Right hindlimb (tissue), 1 donor: ENCODE measurements at regions not wholly inside any gene's neighbourhood (a gene's known extent, or its start where the extent isn't known, plus 50 kb on each side); places are given as distances from the start of the nearest gene placed in this dataset.

Experiments
- DNase-seq: peaks from one replicate; pipeline ENCODE4 v3.0.0-alpha.2; 2018

DNA sequence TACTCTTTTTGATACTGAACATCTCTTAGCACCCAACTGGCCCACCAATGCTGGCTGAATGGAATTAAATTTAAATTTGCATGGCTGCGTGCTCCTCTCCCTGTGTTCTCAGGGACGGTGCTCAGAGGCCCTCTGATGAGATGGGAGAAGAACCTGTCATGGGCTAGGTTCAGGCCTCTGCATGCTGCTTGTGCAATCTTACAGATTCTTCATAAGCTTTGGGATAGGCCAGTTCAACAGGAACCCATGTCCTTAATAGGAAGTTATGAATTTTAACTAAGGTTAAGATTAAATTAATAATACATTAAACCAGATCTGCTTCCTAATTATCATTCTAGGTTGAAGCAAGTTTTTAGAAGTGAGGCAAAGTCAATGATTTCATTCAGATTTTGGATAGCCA, 119.7 kb upstream of the LRIG3 start:
- DNase-seq, result no peak

DNA sequence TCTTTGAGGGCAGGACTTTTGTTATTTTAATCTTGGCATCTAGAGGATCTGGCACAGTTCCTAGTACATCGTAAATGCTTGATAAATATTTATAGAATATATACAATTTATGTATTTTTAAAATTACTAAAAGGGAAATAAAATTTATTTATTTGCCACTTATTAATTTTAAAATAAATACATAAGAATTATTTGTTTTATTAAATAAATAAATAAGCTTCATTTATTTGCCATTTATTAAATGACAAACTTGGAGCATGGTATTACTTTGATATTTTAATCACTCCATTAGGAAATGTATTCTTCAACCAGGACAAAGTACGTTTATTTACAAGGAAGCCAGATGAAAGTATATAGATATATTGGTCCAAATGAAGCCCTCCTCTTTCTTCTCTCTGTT, 118.7 kb upstream of the LRIG3 start:
- no peak for DNase-seq

DNA sequence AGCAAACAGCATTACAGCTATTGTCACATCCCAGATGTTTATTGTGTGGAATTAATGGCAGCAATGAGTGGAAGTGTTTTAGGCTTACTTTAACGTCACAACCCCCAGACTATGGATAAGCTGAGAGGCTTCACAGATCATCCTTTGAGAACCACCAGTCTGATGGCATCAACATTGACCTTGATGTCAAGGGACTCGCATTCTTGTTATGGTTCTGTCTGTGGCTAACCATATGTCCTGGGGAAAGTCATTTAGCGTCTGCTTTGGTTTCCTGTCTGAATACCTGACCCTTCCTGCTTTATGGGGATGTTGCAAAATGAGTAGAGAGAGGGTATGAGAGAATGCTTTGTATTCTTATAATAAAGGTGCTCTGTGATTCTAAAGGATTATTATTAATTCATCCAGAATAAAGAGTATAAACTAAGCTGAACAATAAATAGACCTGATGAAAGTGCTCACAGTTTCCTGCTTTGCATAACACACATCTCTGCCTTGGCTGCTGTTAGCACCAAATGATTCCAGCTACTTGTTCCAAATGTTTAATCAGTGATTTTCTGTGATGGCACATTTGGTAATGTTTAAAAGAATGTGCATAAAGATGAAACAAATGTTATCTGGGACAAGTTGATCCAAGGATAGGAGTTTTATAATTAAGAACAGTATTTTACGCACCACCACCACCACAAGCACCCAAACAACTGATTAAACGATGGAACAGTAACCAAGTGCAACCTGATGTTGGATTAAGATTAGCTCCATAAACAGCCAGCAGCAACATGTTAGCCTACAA, 116.9 kb upstream of the LRIG3 start:
- no peak for DNase-seq

DNA sequence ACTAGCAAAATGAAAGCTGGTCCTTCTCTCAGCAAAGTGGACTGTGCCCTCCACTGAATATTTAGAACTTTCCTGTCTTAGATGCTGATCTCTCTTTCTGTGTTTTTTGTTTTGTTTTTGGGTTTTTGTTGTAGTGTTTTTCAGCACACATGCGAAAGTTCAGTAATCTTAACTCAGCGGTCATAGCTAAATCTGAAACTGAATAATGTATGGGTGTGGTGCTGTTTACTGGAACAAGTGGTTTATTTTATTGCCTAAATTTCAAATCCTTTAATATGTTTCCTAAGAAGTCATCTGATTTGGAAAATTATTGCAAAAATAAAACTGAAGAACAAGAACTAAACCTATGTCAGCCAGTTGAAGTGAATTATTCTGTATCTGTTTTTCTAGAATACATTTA, 116.0 kb upstream of the LRIG3 start:
- DNase-seq, result no peak

DNA sequence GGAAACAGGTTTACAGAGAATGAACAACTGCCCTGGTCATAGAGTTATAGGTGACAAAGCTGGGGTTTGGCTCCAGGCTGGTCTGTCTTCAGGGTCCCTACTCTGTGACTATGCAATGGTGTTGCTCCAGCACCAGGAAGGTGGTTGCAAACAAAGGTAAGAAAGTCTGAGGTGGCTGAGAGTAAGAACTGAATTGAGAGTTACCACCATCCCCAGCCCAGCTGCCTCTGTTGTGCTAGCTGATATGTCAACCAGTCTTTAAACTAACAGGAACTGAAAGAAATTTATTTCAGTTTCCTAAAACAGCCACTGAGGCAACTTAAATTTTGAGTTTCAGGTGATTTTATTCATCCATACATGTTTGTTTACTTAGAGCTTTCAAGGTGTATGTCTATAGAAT, 111.0 kb upstream of the LRIG3 start:
- DNase-seq, result no peak

DNA sequence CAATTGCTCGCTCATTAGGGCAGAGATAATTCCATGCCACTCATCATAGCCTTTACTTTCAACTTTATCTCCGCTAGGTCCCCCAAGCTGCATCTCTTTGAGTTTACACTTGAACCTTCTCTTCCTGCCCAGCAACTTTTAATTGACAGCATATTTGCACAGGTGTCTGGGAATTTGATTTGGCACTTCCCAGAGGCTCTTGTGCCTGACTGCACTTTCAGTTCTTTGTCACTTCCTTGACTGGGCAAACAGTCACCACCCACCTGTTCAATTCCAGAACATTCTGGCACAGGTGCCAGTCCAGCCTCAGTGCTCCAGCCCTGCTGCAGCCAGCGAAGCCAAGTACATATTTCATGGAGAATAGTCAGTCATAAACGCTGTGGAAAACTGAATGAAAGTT, 110.1 kb upstream of the LRIG3 start:
- DNase-seq, result no peak

DNA sequence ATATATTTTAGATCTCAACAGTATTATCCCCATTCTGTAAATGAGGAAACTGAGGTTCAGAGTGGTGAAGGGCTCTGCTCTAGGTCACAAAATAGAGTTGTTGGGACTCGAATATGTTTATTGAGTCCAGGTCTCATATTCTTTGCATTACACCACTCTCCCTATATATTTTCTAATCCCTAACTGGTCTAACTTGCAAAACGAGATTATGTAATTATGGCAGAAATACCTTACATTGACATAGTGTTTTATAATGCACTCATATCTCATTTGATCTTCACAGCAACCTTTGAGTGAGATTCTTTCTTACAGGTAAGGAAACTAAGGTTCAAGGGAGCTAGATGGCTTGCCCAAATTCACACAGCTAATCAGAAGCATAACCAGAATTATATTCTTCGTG, 106.9 kb upstream of the LRIG3 start:
- DNase-seq, result no peak

DNA sequence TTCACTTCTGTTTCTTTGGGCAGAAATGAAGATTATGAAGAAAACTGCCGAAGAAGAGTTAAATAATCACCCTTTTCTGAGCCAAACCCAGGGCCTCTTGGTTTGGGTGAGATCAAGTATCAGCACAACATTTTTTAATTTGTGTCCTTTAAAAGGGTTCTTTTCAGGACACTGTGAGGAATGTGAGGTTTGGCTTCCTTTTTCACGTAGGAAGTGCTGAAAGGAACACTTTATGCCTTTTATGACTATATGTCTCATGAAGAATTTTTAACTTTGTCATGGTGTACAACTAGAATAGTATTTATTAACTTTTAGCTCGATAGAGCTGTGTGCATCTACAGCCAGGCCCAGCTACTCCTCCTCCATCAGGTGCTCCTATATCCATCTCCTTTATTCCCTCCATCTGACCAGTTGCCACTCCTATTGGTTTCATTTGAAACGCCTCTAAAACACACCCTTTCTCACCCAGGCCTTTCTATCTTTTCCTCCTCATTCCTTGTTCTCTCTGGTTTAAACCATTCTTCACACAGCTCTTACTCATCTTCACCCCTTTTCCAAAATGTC, 103.6 kb upstream of the LRIG3 start:
- DNase-seq, result no peak

DNA sequence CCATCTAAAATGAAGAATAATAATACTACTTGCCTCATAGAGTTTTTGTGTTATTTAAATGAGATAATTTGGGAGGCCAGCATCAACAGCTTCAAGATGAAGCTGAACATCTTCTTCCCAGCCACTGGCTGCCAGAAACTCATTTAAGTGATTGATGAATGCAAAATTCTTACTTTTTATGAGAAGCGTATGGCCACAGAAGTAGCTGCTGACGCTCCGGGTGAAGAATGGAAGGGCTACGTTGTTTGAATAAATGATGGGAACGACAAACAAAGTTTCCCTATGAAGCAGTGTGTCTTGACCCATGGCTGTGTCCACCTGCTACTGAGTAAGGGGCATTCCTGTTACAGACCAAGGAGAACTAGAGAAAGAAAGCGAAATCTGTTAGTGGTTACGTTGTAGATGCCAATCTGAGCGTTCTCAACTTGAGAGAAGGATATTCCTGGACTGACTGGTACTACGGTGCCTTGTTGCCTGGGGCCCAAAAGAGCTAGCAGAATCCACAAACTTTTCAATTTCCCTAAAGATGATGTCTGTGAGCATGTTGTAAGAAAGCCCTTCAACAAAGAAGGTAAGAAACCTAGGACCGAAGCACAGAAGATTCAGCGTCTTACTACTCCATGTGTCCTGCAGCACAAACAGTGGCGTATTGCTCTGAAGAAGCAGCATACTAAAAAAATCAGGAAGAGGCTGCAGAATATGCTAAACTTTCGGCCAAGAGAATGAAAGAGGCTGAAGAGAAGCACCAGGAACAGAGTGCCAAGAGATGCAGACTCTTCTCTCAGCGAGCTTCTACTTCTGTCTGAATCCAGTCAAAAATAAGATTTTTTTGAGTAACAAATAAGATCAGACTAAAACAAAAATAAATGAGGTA, 100.0 kb upstream of the LRIG3 start:
- DNase-seq, result no peak

DNA sequence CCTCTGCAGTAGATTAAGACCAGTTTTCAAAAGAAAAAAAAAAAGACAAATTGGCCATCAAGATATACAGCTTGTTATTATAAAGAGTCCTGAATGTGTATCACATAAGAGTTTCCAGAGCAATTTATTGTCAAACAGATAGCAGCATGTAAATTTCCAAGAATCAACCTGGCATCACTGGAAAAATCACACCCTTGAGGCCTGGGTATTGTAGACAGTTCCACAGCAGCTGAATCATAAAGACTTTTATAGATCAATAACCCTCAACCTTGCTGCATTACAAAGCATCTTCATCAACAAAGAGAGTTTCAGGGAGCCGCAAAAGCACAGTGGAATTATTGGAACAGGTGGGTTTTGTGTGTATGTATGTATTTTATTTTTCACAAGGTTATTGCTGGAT, 94.6 kb upstream of the LRIG3 start:
- no peak for DNase-seq

DNA sequence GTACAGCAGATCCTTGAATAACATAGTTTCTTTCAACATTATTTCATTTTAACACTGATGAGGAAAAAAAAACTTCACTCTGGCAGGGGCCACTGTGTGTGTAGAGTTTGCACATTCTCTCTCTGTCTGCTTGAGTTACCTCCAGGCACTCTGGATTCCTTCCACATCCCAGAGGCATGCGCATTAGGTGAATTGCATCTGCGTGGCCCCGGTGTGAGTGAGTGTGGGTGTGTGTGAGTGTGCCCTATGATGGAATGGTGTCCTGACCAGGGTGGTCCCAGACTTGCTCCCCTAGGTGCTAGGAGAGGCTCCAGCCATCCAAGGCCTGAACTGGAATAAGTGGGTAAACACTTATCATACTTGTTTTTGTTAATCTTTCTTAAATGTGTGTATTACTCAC, 90.6 kb upstream of the LRIG3 start:
- no peak for DNase-seq

DNA sequence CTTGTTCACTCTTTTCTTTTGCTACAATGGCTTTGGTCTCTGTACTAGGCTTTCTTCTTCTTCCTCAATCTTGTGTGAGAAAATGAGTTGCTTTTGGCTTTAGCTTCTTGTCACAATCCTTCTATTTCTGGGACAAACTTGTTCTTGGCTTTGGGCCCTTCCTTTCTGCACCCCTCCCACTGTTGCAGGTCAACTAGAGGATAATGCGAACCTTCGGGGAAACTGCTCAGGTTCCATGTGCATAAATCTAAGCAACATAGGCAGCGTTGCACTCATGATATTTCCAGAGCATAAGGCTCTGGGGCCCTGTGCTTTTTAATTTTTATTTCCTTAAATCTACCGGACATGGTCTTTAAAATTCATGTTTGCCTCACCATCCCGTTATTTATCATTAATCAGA, 89.8 kb upstream of the LRIG3 start:
- peak; percentile 73 for DNase-seq

DNA sequence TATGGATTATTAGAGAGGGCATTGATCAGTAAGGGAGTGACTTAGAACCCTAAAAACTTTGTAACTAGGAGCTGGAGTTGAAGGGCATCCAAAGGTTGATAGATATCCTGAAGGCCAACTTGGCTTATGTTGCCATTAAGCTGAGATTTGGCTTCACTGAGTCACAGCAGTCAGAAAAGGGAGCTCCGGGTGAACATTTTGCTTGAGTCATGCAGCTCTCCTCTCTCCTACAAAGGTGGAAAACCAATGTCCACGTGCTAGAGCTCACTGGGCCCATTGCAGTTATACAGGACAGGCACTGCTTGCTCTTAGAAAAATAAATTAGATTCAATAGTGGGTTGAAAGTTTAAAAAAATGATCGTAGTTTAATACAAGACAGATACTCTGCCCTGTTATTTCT, 87.3 kb upstream of the LRIG3 start:
- no peak for DNase-seq

DNA sequence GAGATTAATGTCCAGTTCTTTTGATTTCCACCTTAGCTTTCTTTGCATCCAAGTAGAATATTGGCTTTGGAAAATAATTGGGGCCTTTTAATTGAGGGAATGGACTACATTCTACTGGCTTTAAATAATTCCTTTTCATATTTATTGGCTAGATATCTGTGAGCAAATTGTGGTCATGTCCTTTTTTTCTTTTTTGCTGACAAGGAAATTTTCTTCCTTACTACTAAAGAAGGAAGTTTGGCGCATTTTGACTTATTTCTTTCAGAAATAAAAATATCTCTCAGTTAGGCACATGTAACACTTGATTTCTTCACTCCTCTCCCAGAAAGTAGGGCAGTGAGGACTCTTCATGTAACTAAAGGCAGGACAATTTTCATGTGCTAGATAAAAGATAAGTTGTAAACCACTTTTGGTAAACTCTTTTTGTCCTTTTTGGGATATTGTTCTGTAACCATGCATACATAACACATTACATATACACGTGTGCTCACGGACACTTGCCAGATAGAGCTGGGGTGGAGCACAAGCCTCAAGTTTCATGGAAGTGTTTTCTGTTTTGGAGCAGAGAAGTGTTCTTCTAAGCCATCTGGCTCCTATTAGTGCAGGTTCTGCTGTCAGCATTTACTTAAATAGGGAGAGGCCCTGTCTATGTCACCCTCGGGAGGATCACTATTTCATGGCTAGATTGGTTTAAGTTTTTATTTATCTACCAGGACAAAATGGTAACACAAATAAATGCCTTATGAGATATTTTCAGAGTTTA, 85.1 kb upstream of the LRIG3 start:
- peak; percentile 87 for DNase-seq

DNA sequence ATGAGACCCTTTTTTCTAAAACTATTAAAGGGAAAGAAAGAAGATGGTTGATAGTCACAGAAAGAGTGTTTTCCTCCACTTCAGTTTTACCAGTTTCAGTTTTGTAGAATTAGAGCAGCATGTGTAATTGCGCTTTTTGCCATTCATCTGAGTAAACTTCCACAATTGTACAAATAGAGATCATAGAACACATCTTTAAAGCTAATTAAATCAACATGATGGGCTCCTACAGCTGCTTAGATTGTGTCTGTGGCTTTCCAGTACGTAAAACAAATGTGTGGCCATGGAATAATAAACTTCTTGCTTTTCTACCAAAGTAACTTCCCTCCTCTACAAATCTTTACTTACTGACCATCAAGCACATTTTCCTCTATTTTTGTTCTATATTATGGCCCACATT, 84.2 kb upstream of the LRIG3 start:
- DNase-seq, result no peak

DNA sequence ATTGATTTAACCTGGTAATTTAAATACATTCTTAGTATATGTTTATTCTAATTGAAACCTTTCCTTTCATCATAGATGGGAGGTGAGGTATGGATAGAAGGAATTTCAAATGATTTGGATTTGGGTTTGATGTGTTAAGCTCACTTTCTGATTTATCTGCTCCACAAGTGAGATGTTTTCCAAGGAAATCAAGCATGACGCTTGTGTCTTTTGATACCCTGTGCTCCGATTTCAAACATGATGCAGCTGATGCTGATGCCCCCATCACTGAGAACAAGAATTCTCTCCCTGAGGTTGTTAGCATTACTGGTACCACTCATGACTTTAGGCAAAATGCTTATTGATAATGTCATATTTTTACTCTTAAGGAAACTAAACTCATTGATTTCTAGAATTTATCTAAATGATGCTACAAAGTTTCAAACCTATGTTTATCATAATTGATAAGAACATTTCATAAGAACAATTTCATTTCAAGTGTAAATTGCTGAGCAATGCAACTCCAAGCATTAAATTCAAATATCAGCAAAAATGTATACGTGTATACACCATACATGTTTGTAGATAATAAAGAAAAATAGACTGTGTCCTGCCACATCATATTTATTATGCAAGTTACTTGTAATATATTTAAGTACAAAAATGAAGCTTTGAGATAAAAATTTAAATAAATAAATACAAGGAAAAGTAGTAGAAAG, 75.5 kb upstream of the LRIG3 start:
- DNase-seq, result no peak

DNA sequence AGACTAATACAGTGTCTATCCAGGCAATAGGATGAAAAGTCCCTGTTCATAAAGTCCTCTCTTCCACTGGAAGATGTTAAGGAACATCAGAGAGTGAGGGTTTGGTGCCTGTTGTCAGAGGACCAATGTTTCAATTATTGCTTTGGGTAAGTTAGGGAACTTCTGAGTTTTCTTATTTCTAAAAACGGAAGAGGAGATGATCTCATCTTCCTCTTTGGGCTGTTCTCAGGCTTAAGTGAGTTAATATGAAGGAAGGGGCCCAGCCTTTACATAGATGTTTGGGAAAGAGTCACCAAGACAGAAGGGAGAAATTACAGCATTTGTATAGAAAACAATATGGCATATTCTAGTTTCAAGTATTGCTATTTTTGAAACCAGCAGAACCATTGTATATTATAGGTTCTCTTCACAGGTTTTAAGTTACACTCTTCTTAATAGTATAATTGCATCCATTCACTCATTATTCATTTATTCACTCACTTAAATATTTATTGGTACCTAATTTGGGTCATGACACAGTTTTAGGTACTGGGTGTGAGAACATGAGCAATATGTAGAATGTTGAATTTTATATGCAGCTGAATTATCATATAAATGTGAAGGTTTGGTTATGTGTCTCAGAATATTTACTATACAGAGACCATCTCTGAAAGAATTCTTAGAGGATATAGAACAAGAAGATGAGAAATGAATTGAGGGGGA, 68.5 kb upstream of the LRIG3 start:
- no peak for DNase-seq

DNA sequence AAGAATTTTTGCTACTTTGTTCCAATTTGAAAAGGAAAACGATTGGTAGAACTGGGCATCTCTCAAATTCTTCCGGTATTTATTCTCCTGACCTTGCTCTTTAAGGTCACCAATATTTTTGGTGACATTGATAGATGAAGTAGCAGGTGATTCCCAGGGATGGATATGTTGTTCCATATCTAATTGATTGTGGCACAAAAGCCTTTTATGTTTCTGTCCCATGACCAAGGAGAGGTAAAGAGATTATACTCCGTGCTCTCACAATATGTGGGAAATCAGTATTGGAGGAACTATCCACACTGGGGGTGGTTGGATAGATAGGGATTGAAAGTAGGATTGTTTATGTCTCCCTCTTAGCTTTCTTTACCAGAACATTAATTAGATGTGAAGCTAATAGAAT, 61.7 kb upstream of the LRIG3 start:
- no peak for DNase-seq

DNA sequence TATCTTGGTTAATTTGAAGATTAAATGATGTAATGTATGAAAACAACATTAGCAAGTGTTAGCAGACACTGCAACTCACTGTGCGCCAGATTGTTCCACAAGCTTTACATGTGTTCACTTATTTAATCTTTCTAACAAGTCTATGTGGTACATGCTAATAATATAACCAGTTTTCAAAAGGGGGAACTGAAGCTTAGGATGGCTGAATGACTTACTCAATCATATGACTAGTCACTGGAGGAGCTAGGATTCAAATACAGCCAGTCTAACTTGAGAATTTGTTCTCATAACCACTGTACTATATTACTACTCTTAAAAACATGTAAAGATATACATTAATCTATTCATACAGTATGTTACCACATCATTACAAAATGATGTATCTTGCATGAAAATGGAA, 60.5 kb upstream of the LRIG3 start:
- no peak for DNase-seq

DNA sequence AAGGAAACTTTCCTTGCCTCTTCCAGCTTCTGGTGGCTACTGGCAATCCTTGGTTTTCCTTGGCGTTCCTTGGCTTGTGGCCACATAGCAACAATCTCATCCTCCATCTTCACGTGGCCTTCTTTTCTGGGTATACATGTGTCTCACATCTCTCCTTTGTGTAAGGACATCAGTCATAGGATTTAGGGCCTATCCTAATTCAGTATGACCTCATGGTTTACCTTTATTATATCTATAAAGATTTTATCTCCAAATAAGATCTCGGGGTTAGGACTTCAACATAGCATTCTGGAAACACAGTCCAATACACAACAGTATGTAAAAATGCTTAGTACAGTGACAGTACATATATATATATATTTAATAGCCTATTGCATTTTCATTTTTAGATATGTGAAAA, 58.4 kb upstream of the LRIG3 start:
- no peak for DNase-seq

DNA sequence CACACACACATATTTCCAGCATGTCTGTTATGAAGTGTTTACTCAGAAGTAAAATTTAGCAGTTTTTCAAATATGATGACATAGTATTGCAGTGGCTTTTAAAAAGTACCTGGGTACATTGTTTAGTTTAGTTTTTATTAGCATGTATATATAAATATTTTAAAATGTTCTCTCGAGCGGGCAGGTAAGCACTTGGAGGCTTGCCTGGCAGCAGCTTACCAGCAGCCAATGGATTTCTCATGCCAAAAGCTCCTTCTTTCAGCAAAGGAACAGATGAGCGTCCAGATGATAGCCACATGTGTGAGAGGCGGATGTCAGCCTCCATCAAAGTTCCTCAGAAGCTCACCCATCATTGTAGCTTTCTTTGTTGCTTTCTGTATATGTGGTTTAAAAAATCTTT, 57.2 kb upstream of the LRIG3 start:
- DNase-seq, result no peak

DNA sequence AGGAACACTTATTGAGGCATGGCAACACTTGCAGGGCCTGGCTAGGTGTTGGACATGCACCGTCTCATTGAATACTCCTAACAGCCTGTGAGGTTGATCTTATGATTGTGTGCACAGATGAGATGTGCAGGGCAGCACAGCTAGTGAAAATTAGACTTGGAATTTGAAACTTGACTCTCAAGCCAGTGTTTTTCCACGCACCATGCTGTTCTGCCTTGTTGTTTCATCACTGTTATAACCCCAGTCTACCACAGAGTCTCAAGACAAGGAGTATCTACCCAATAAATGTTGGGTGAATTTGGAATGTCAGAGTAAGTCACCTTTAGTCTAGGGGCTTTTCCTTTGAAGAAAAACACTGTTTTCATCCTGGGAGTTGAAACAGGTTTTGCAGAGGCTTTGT, 55.8 kb upstream of the LRIG3 start:
- DNase-seq, result no peak
